C1 segment of cervical spinal cord (tissue), 14 donors: ENCODE measurements at regions not wholly inside any gene's neighbourhood (a gene's known extent, or its start where the extent isn't known, plus 50 kb on each side); places are given as distances from the start of the nearest gene placed in this dataset.

Source experiments
- DNase-seq, 14 donors: peaks; one replicate each; lab custom pipeline; 2025; lab: John Stamatoyannopoulos, UW

- DNase-seq: no peak
These were observed 54.7 kb downstream of the ASCL1 start for GRCh38 chr12:103011974-103012763.

- DNase-seq: peak in 10 of 14 donors; percentile 4 to 75 (median 42)
These were observed 55.4 kb downstream of the ASCL1 start for GRCh38 chr12:103012884-103013283.

- peak in 3 of 14 donors; percentile 8 to 41 (median 34) for DNase-seq
These were observed 56.3 kb downstream of the ASCL1 start for GRCh38 chr12:103013741-103014300.

- DNase-seq: no peak
These were observed 58.9 kb downstream of the ASCL1 start for GRCh38 chr12:103016381-103016780.

GRCh38 chr12:103020839-103021238, 63.4 kb downstream of the ASCL1 start:
- DNase-seq: no peak

GRCh38 chr12:103021538-103022218, 64.2 kb downstream of the ASCL1 start:
- no peak for DNase-seq

- DNase-seq: no peak
These were observed 67.2 kb downstream of the ASCL1 start for GRCh38 chr12:103024650-103025049.

- peak in 1 of 14 donors; percentile 4 for DNase-seq
These were observed 69.2 kb downstream of the ASCL1 start for GRCh38 chr12:103026643-103027042.

- no peak for DNase-seq
These were observed 71.6 kb downstream of the ASCL1 start for GRCh38 chr12:103028881-103029639.

- no peak for DNase-seq
These were observed 79.2 kb downstream of the ASCL1 start for GRCh38 chr12:103036581-103037214.

GRCh38 chr12:103043531-103044486, 86.3 kb downstream of the ASCL1 start:
- DNase-seq: no peak

GRCh38 chr12:103046154-103046553, 88.7 kb downstream of the ASCL1 start:
- no peak for DNase-seq

- no peak for DNase-seq
These were observed 92.8 kb downstream of the ASCL1 start for GRCh38 chr12:103050273-103050672.

GRCh38 chr12:103053089-103053488, 95.6 kb downstream of the ASCL1 start:
- no peak for DNase-seq

GRCh38 chr12:103073630-103074029, 116.2 kb downstream of the ASCL1 start:
- DNase-seq: no peak

- no peak for DNase-seq
These were observed 118.4 kb downstream of the ASCL1 start for GRCh38 chr12:103075848-103076247.

GRCh38 chr12:103077108-103077773, 119.8 kb downstream of the ASCL1 start:
- DNase-seq: no peak

- no peak for DNase-seq
These were observed 128.1 kb downstream of the ASCL1 start for GRCh38 chr12:103085541-103085940.

GRCh38 chr12:103086471-103086870, 129.0 kb downstream of the ASCL1 start:
- no peak for DNase-seq
